ENCODE measurements at regions not wholly inside any gene's neighbourhood (a gene's known extent, or its start where the extent isn't known, plus 50 kb on each side); places are given as distances from the start of the nearest gene placed in this dataset.
A peak's percentile ranks its signal among the peaks of the same experiment; 100 is the strongest.

DNA sequence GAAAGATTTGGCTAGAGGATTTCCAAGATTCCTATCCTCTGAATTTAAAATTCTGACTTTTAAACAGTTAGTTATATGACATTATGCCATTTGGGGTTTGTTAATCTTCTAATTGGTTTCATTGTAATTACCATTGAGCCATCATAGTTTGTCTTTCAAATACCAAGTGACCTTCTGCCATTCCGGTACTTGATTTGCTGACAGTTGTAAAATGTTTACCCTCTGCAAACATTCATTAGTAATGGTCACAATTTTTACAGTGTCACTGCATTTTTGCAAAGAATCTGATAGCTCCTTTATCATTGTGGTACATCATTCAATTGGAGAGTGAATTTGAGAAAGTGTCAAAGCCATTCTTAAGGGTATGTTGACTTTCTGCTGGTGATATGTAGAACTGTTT lies 645.0 kb upstream of the TBL1XR1 start:
- Histone ChIP-seq H3K36me3 (no peaks in the 10 kb centered on the region), H3K4me3 (no peak overlapping the region), H3K9me3 (no peaks in the 10 kb centered on the region), H3K27me3 (no peaks in the 10 kb centered on the region), H3K4me1 (peaks cover 0 to 5% (median 0%) of the 10 kb centered on the region in 12 donors), H3K27ac (no peak overlapping the region)
- TF ChIP-seq, protein P1, sequence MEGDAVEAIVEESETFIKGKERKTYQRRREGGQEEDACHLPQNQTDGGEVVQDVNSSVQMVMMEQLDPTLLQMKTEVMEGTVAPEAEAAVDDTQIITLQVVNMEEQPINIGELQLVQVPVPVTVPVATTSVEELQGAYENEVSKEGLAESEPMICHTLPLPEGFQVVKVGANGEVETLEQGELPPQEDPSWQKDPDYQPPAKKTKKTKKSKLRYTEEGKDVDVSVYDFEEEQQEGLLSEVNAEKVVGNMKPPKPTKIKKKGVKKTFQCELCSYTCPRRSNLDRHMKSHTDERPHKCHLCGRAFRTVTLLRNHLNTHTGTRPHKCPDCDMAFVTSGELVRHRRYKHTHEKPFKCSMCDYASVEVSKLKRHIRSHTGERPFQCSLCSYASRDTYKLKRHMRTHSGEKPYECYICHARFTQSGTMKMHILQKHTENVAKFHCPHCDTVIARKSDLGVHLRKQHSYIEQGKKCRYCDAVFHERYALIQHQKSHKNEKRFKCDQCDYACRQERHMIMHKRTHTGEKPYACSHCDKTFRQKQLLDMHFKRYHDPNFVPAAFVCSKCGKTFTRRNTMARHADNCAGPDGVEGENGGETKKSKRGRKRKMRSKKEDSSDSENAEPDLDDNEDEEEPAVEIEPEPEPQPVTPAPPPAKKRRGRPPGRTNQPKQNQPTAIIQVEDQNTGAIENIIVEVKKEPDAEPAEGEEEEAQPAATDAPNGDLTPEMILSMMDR (IDR thresholded peaks at IDR 0.05) = no peak
- no peak for TF ChIP-seq POLR2A (IDR thresholded peaks at IDR 0.05)
- WGBS, 4 donors = 97 to 100% (median 99%) methylated on average over 1 of the region's 1 CpG
- intact Hi-C loops (cut with DNase I) = no loop called here
- no peak for DNase-seq
- no peak for ATAC-seq

DNA sequence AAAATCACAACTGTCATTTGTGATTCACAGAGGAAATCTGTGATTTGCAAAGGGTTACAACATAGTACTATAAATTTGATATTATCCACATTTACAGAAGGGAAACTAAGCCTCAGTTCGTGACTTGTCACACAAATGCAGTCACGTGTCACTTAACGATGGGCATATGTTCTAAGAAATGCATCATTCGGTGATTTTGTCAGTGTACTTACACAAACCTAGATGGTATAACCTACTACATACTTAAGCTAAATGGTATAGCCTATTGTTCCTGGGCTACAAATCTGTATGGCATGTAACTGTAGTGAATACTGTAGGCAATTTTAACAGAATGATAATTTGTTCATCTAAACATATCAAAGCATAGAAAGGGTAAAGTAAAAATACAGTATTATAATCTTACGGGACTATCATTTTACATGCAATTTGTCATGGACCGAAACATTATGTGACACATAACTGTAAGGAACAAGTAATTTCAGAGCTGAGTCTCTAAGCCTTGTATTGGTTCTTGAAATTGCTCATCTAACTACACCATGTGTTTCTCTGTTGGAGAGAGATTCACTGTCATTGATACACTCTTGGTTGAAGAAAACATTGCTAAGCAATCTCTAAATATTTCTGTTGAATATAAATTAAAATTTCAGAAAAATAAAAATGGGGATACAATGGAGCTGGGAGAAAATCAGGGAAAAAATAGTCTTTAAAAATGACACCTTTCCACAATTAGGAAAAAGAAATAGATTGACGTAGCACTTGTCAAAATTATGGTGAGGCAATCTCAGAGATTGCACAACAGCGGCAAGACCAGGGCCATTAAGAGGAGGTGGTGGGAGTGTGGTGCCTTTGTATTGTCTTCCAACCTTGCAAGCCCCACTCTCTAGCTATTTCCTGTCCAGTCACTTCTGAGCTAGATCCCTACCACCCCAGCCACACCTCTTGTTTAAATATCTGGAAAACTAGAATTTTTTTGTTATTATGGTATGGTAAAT lies 645.8 kb upstream of the TBL1XR1 start:
- no peaks in the 10 kb centered on the region for H3K9me3 ChIP-seq
- 95 to 98% (median 97%) methylated on average over 8 of the region's 8 CpGs for WGBS, 4 donors
- peaks cover 0 to 5% (median 0%) of the 10 kb centered on the region in 12 donors for H3K4me1 ChIP-seq
- TF ChIP-seq, protein P1 (IDR thresholded peaks at IDR 0.05) = no peak
- no peak for TF ChIP-seq POLR2A (IDR thresholded peaks at IDR 0.05)
- ATAC-seq = no peak
- no peaks in the 10 kb centered on the region for H3K36me3 ChIP-seq
- intact Hi-C loops (cut with DNase I) = no loop called here
- H3K4me3 ChIP-seq = no peak overlapping the region
- no peak overlapping the region for H3K27ac ChIP-seq
- H3K27me3 ChIP-seq = no peaks in the 10 kb centered on the region
- no peak for DNase-seq

DNA sequence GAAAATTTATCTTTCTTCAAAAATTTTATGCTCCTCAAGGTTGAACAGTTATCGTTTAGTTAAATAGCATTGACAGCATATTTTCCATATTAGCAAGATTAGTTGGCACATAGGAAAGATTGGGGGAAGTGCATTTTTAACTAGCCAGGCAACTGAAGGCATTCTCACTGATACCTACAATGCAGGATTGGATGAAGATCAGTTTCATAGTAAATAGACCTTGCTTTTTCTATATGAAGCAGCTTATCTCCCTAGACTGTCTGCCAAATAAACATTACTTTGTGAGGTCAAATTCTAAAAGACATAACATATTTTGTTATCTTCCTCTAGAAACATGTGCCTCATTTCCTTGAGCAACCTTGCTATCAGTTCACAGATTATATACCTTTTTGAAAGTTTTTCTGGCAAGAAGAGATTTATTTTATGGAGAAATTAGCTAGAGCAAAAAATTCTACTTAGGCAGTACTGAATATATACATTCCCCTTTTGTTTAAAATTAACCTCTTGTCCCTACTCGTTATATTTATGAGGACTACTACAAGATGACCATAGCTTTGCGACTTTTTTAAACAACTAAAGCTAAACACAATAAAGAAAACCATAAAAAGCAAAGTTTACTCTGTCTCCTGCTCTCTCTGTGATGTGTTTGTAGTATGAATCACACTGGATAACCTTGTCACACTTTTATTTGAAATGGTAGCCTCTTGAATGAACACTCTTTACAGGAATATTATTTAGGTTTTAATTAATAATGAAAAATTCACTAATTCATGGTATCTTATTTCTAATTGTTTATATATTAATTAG lies 654.9 kb upstream of the TBL1XR1 start:
- 62 to 70% (median 67%) methylated on average over 3 of the region's 3 CpGs for WGBS, 4 donors
- Histone ChIP-seq H3K4me3 (no peak overlapping the region), H3K27ac (no peak overlapping the region), H3K4me1 (peaks cover 0 to 4% (median 0%) of the 10 kb centered on the region in 12 donors), H3K36me3 (no peaks in the 10 kb centered on the region), H3K27me3 (no peaks in the 10 kb centered on the region), H3K9me3 (peaks cover 0 to 5% (median 0%) of the 10 kb centered on the region in 12 donors)
- TF ChIP-seq POLR2A (IDR thresholded peaks at IDR 0.05) = no peak
- TF ChIP-seq, protein P1 (IDR thresholded peaks at IDR 0.05) = no peak
- intact Hi-C loops (cut with DNase I) = no loop called here
- ATAC-seq (no peak), DNase-seq (no peak)

DNA sequence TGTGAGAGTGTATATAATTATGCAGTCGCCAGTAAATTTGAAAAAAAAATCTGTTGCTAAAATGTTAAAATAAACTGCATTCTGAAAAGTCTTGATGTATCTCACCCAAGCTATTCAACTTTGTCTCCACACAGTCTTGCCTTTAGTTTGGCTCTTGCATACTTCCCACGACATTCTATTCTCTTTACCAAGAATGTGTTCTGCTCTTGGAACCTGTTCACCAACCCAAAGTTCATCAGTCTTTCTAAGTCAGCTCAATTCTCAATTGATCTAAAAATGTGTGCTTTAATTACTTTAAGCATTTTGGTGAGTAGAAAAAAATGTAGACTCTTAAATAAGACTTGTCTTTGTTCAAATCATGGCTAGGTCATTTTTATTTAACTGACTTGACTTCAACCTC lies 657.7 kb upstream of the TBL1XR1 start:
- H3K4me3 ChIP-seq = no peak overlapping the region
- no peaks in the 10 kb centered on the region for H3K4me1 ChIP-seq
- DNase-seq (no peak), ATAC-seq (no peak)
- no peak for TF ChIP-seq POLR2A (IDR thresholded peaks at IDR 0.05)
- TF ChIP-seq, protein P1 (IDR thresholded peaks at IDR 0.05) = no peak
- WGBS, 4 donors = 88 to 95% (median 94%) methylated on average over 2 of the region's 2 CpGs
- peaks cover 0 to 13% (median 0%) of the 10 kb centered on the region in 12 donors for H3K9me3 ChIP-seq
- H3K27me3 ChIP-seq = no peaks in the 10 kb centered on the region
- intact Hi-C loops (cut with DNase I) = no loop called here
- H3K27ac ChIP-seq = peak overlapping the region in 1 of 12 donors; percentile 50
- no peaks in the 10 kb centered on the region for H3K36me3 ChIP-seq

Data from heart left ventricle (tissue), 16 donors.